GM10266 (cell line): ENCODE measurements at regions not wholly inside any gene's neighbourhood (a gene's known extent, or its start where the extent isn't known, plus 50 kb on each side); places are given as distances from the start of the nearest gene placed in this dataset.

Source experiments
- DNase-seq: peaks from one replicate; pipeline ENCODE4 v3.0.0; 2012; ENCODE audit errors: extremely low spot score
- CTCF ChIP-seq: IDR thresholded peaks from 2 replicates; pipeline ENCODE4 v1.5.1; 2012; ENCODE audit warnings: mild to moderate bottlenecking, low read depth; ENCODE audit not compliant: control insufficient read depth, insufficient read depth; ENCODE audit errors: missing control alignments

DNA sequence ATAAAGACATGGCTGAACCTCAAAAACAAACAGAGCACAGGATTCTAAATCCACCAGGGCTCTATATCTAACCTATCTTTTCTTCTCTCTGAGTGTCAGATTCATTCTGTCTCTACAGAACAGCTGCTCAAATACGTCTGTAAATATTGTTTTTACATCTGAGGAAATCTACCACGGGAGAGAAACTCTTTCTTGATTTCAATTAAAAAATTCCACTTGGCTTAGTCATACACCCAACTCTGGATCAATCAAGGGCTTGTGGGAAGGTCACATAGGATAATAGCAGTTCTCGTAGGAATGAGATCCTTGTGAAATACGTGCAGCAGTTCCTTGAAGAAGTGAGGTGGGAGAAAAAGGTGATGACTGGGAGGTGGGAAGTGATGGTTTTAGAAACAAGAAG, 1355.7 kb upstream of the ADGRL2 start:
- TF ChIP-seq CTCF, result no peak
- no peak for DNase-seq

- no peak for TF ChIP-seq CTCF
- DNase-seq, result no peak
Observed at GRCh38 chr1:80444171-80444570, 1356.6 kb upstream of the ADGRL2 start.

DNA sequence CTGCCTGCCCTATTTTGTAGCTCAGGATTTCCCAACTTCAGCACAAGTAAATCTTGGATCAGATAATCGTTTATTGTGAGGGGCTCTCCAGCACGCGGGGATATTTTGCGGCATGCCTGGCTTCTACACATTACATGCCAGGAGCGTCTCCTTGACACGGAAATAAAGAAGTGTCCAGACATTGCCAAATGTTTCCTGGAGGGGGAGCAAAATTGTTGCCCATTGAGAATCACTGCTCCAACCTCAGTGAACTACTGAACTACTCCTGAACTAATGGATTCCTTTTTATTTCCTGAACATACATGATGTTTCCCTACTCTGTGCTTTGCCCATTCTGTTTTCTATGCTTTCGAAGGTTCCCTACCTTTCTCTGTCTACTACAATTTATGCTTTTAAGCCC, 1359.1 kb upstream of the ADGRL2 start:
- TF ChIP-seq CTCF, result no peak
- no peak for DNase-seq

GRCh38 chr1:80436851-80437250, 1363.9 kb upstream of the ADGRL2 start:
- no peak for TF ChIP-seq CTCF
- no peak for DNase-seq

- DNase-seq, result no peak
- TF ChIP-seq CTCF, result no peak
Observed at GRCh38 chr1:80427881-80428280, 1372.9 kb upstream of the ADGRL2 start.

- no peak for DNase-seq
- TF ChIP-seq CTCF, result no peak
Observed at GRCh38 chr1:80424249-80424648, 1376.5 kb upstream of the ADGRL2 start.

DNA sequence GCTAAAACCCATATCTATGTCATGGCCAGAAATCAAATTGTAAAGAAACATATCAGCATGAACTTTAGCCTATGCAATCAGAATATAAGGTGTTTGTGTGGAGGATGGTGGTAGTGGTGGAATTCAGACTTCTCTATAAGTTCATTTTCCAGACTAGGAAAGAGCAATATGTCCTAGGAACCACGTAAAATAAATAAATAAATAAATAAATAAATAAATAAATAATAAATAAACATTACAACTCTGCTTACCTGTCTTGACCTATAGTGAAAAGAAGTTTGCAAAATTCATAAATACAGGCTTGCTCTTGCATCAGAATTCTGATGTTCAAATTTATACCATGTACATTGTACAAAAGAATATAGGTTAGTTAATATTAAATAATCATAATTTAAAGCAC, 1382.6 kb upstream of the ADGRL2 start:
- DNase-seq, result no peak
- TF ChIP-seq CTCF, result no peak

- DNase-seq, result no peak
- TF ChIP-seq CTCF, result no peak
Observed at GRCh38 chr1:80417671-80418070, 1383.1 kb upstream of the ADGRL2 start.
